Caco-2 (cell line): ENCODE measurements at regions not wholly inside any gene's neighbourhood (a gene's known extent, or its start where the extent isn't known, plus 50 kb on each side); places are given as distances from the start of the nearest gene placed in this dataset.

Experiments used
- BruUV-seq: library from RNA; stranded (reverse); fragments of 400-500 nt; replicated peaks from 2 replicates; lab custom pipeline; 2021; lab: Mats Ljungman, UMichigan
- CTCF ChIA-PET: fragments of 300-600 bp; sonication (Branson Sonifier 250); formaldehyde crosslinking; loops from one replicate; lab custom pipeline; 2022; ENCODE audit warnings: antibody characterized with exemption; lab: Charles Lee
- POLR2A ChIA-PET: fragments of 300-600 bp; sonication (Branson Sonifier 250); formaldehyde crosslinking; loops from one replicate; lab custom pipeline; 2022; ENCODE audit warnings: antibody characterized with exemption; lab: Charles Lee
- DNase-seq, 2 experiments: peaks; one replicate each; pipeline versions ENCODE4 v3.0.0 to v3.0.0-alpha.2; 2020 to 2022
- H3K27me3 ChIP-seq: replicated peaks from 2 replicates; pipeline ENCODE4 v1.6.0; 2011; ENCODE audit warnings: low read length; ENCODE audit not compliant: control insufficient read depth, insufficient read depth
- H3K36me3 ChIP-seq: 2 replicates; pipeline ENCODE4 v1.5.1; 2011; ENCODE audit warnings: low read length; ENCODE audit not compliant: control insufficient read depth, insufficient read depth
- H3K4me1 ChIP-seq: fragments of 250-450 bp; sonication (Bioruptor Pico); 2 replicates; pipeline ENCODE4 v1.5.1; 2020; ENCODE audit warnings: mild to moderate bottlenecking
- H3K4me3 ChIP-seq: 2 replicates; pipeline ENCODE4 v1.5.1; 2011; ENCODE audit warnings: low read depth, mild to moderate bottlenecking, control low read depth, low read length
- H3K9me3 ChIP-seq: fragments of 250-450 bp; sonication (Bioruptor Pico); 2 replicates; pipeline ENCODE4 v1.5.1; 2020; ENCODE audit warnings: mild to moderate bottlenecking, moderate library complexity
- H3K27ac Mint-ChIP-seq: one replicate; pipeline ENCODE4 v1.8.0; 2022; ENCODE audit warnings: mixed read lengths; ENCODE audit not compliant: unreplicated experiment
- H3K27me3 Mint-ChIP-seq: one replicate; pipeline ENCODE4 v1.8.0; 2022; ENCODE audit warnings: mixed read lengths; ENCODE audit not compliant: insufficient read depth, unreplicated experiment
- H3K36me3 Mint-ChIP-seq: one replicate; pipeline ENCODE4 v1.8.0; 2022; ENCODE audit warnings: mild to moderate bottlenecking, mixed read lengths; ENCODE audit not compliant: insufficient read depth, unreplicated experiment
- H3K4me1 Mint-ChIP-seq: one replicate; pipeline ENCODE4 v1.8.0; 2022; ENCODE audit warnings: low read depth, mixed read lengths; ENCODE audit not compliant: unreplicated experiment
- H3K4me3 Mint-ChIP-seq: one replicate; pipeline ENCODE4 v1.8.0; 2022; ENCODE audit warnings: mild to moderate bottlenecking, moderate library complexity, mixed read lengths; ENCODE audit not compliant: unreplicated experiment
- H3K9me3 Mint-ChIP-seq: one replicate; pipeline ENCODE4 v1.8.0; 2022; ENCODE audit warnings: mixed read lengths; ENCODE audit not compliant: unreplicated experiment
- intact Hi-C: fragments of 100-400 bp; cut with micrococcal nuclease; formaldehyde crosslinking; loops from one replicate; pipeline ENCODE4 v1.10.0; 2022; ENCODE audit not compliant: unreplicated experiment
- TF ChIP-seq, protein P1 (sequence below), 2 experiments: fragments of 200-600 bp in 1 of 2; IDR thresholded peaks; 1 replicate in 1 of 2; 2 replicates in 1 of 2; pipeline versions ENCODE4 v1.5.1 to v1.8.0; 2011 to 2022; ENCODE audit warnings: antibody characterized with exemption in 1 of 2, control low read depth in 1 of 2, inconsistent platforms in 1 of 2, low read depth in 1 of 2, low read length in 1 of 2, mild to moderate bottlenecking in 1 of 2, moderate library complexity in 1 of 2; ENCODE audit not compliant: insufficient read depth in 1 of 2, severe bottlenecking in 1 of 2, unreplicated experiment in 1 of 2

DNA sequence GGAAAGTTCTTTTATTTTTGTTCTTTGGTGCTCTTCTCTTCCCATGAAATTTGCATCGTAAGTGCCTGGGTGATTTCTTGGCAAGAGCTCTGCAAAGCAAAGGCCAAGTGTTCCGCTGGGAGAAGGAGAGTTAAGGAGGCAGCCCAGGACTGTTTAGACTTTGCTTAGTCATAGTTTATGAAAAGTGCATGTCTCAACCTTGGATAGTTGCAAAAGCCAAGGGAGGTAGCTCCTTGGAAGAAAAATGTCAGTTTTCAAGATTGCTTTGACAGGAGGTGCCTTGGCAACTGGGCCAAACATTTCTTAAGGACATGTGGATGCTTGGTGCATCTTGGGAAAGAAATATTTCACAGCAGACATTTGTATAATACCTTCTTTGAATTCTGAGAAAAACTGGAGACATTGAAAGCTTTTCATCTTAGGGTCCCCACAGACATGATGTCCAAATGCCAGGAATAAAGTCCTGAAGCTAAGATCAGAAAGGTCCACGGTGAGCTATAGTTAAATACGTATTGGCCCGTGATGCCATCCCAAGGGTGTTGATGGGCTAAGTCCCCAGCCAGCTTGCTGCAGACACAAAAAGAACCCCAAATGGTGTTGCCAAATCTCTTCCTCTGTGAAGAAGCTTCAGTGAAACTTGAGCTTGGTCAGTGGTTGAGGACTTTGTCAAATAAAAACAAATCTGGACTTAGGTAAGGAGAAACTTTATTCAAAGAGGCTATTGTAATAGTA is 96.3 kb upstream of the THUMPD2 start:
- Mint-ChIP-seq H3K27me3 (peaks cover 13% of the 10 kb centered on the region), H3K27ac (no peak overlapping the region), H3K9me3 (no peaks in the 10 kb centered on the region), H3K4me1 (no peaks in the 10 kb centered on the region), H3K4me3 (no peak overlapping the region), H3K36me3 (no peaks in the 10 kb centered on the region)
- no TSS peak for BruUV-seq
- no peaks in the 10 kb centered on the region for H3K27me3 ChIP-seq
- TF ChIP-seq, protein P1, sequence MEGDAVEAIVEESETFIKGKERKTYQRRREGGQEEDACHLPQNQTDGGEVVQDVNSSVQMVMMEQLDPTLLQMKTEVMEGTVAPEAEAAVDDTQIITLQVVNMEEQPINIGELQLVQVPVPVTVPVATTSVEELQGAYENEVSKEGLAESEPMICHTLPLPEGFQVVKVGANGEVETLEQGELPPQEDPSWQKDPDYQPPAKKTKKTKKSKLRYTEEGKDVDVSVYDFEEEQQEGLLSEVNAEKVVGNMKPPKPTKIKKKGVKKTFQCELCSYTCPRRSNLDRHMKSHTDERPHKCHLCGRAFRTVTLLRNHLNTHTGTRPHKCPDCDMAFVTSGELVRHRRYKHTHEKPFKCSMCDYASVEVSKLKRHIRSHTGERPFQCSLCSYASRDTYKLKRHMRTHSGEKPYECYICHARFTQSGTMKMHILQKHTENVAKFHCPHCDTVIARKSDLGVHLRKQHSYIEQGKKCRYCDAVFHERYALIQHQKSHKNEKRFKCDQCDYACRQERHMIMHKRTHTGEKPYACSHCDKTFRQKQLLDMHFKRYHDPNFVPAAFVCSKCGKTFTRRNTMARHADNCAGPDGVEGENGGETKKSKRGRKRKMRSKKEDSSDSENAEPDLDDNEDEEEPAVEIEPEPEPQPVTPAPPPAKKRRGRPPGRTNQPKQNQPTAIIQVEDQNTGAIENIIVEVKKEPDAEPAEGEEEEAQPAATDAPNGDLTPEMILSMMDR (IDR thresholded peaks at IDR 0.05; ENCODE audit: insufficient read depth in 1 of 2, low read depth in 1 of 2, low read length in 1 of 2, severe bottlenecking in 1 of 2, unreplicated experiment in 1 of 2), result no peak
- no peak for DNase-seq
- POLR2A ChIA-PET, result no interaction called here
- no peak overlapping the region for H3K4me3 ChIP-seq
- intact Hi-C loops, result no loop called here
- H3K4me1 ChIP-seq, result no peaks in the 10 kb centered on the region
- CTCF ChIA-PET, result interaction anchor here (0.6 kb wide), 1 partner anchor 11 kb away, joined by 3 read pairs; no protein-coding TSS in a partner anchor
- H3K36me3 ChIP-seq, result no peaks in the 10 kb centered on the region
- H3K9me3 ChIP-seq, result no peaks in the 10 kb centered on the region

DNA sequence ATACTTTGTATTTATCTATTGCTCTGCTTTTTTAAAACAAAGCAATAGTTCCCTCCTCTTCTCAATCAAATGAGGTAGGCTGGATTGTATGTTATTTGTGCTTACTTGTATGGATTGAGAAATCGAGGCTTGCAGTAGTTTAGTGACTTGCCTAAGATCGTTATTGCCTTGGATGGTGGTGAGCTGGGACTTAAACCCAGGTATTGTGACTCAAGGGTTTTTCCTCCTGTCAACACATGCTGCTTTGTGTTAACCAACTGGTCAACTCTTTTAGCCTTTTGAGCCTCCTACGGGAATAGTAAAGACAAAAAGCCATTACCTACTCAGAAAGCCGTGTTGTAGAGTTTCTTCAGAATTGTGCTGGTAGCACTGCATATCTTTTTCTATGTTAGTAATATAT is 95.2 kb upstream of the THUMPD2 start:
- Mint-ChIP-seq H3K9me3 (no peaks in the 10 kb centered on the region), H3K36me3 (no peaks in the 10 kb centered on the region), H3K27me3 (peaks cover 16% of the 10 kb centered on the region), H3K4me1 (no peaks in the 10 kb centered on the region), H3K4me3 (no peak overlapping the region), H3K27ac (no peak overlapping the region)
- Histone ChIP-seq H3K4me3 (no peak overlapping the region), H3K36me3 (no peaks in the 10 kb centered on the region), H3K27me3 (no peaks in the 10 kb centered on the region), H3K9me3 (no peaks in the 10 kb centered on the region), H3K4me1 (no peaks in the 10 kb centered on the region)
- BruUV-seq, result no TSS peak
- ChIA-PET POLR2A (no interaction called here), CTCF (no interaction called here)
- DNase-seq, result no peak
- TF ChIP-seq, protein P1 (IDR thresholded peaks at IDR 0.05; ENCODE audit: insufficient read depth in 1 of 2, low read depth in 1 of 2, low read length in 1 of 2, severe bottlenecking in 1 of 2, unreplicated experiment in 1 of 2), result no peak
- intact Hi-C loops, result no loop called here

GRCh38 chr2:39873586-39873985 is 94.5 kb upstream of the THUMPD2 start:
- ChIA-PET POLR2A (no interaction called here), CTCF (no interaction called here)
- Histone ChIP-seq H3K4me1 (no peaks in the 10 kb centered on the region), H3K9me3 (no peaks in the 10 kb centered on the region), H3K36me3 (no peaks in the 10 kb centered on the region), H3K4me3 (no peak overlapping the region), H3K27me3 (no peaks in the 10 kb centered on the region)
- Mint-ChIP-seq H3K36me3 (no peaks in the 10 kb centered on the region), H3K4me1 (no peaks in the 10 kb centered on the region), H3K27me3 (peaks cover 19% of the 10 kb centered on the region), H3K9me3 (no peaks in the 10 kb centered on the region), H3K27ac (no peak overlapping the region), H3K4me3 (no peak overlapping the region)
- no peak for DNase-seq
- intact Hi-C loops, result no loop called here
- TF ChIP-seq, protein P1 (IDR thresholded peaks at IDR 0.05; ENCODE audit: insufficient read depth in 1 of 2, low read depth in 1 of 2, low read length in 1 of 2, severe bottlenecking in 1 of 2, unreplicated experiment in 1 of 2), result no peak
- BruUV-seq, result no TSS peak
